Sigmoid colon (tissue), 6 donors: ENCODE measurements at regions not wholly inside any gene's neighbourhood (a gene's known extent, or its start where the extent isn't known, plus 50 kb on each side); places are given as distances from the start of the nearest gene placed in this dataset.

Experiments used
- DNase-seq: peaks from one replicate; pipeline ENCODE4 v3.0.0-alpha.2; 2019
- H3K27ac ChIP-seq, 4 donors: fragments of 200-600 bp; sonication (generic); one replicate each; pipeline ENCODE4 v1.5.1; 2016 to 2019; ENCODE audit warnings: mild to moderate bottlenecking in 1 of 4
- H3K27me3 ChIP-seq, 3 donors: fragments of 200-600 bp; sonication (generic); one replicate each; pipeline ENCODE4 v1.5.1; 2019; ENCODE audit warnings: mild to moderate bottlenecking in 1 of 3
- H3K36me3 ChIP-seq, 4 donors: fragments of 200-600 bp; sonication (generic); one replicate each; pipeline ENCODE4 v1.5.1; 2016 to 2019
- H3K4me1 ChIP-seq, 4 donors: fragments of 200-600 bp; sonication (generic); one replicate each; pipeline ENCODE4 v1.5.1; 2017 to 2019
- H3K4me3 ChIP-seq, 4 donors: fragments of 200-600 bp; sonication (generic); one replicate each; pipeline ENCODE4 v1.5.1; 2017 to 2019; ENCODE audit warnings: mild to moderate bottlenecking in 2 of 4, moderate library complexity in 1 of 4
- H3K9me3 ChIP-seq, 4 donors: fragments of 200-600 bp in 3 of 4; sonication (generic) in 3 of 4; one replicate each; pipeline versions ENCODE4 v1.5.1 to v1.6.1; 2013 to 2019
- CTCF ChIP-seq, 4 experiments: fragments of 450-650 bp in 3 of 4; fragments of 200-600 bp in 1 of 4; IDR thresholded peaks; one replicate each; pipeline ENCODE4 v1.5.1; 2016 to 2019; ENCODE audit warnings: antibody characterized with exemption in 4 of 4, mild to moderate bottlenecking in 3 of 4, moderate library complexity in 2 of 4
- EP300 ChIP-seq, 4 donors: sonication (generic); formaldehyde crosslinking; IDR thresholded peaks; one replicate each; pipeline ENCODE4 v1.6.1; 2017; ENCODE audit warnings: antibody characterized with exemption in 4 of 4
- POLR2A ChIP-seq, 2 donors: fragments of 450-650 bp; IDR thresholded peaks; one replicate each; pipeline ENCODE4 v1.6.1; 2016; ENCODE audit warnings: antibody characterized with exemption in 2 of 2, mild to moderate bottlenecking in 2 of 2, moderate library complexity in 2 of 2
- POLR2AphosphoS5 ChIP-seq, 4 donors: sonication (generic); formaldehyde crosslinking; IDR thresholded peaks; one replicate each; pipeline ENCODE4 v1.6.1; 2017; ENCODE audit warnings: antibody characterized with exemption in 4 of 4
- WGBS, 2 donors: extraction: QIAGEN DNeasy Blood & Tissue Kit; methylation state at CpG; one replicate each; pipeline ENCODE4 v1.1.7; 2013; 5-methylcytosine and 5-hydroxymethylcytosine counted together
- intact Hi-C: fragments of 100-400 bp; cut with DNase I; formaldehyde crosslinking; loops from one replicate; pipeline ENCODE4 v1.15.1; 2023
- donor health status: healthy with polysubstance abuse.
- donor health status: healthy.

GRCh38 chr2:120961396-120961795 is 225.7 kb downstream of the GLI2 start:
- Histone ChIP-seq H3K9me3 (no peaks in the 10 kb centered on the region), H3K27ac (no peak overlapping the region), H3K4me3 (no peak overlapping the region), H3K4me1 (peaks cover 0 to 17% (median 16%) of the 10 kb centered on the region in 4 donors), H3K27me3 (no peaks in the 10 kb centered on the region), H3K36me3 (peaks cover 0 to 4% (median 0%) of the 10 kb centered on the region in 4 donors)
- no peak for DNase-seq
- intact Hi-C loops = no loop called here
- TF ChIP-seq POLR2A (IDR thresholded peaks at IDR 0.05) (no peak), CTCF (IDR thresholded peaks at IDR 0.05) (no peak), EP300 (IDR thresholded peaks at IDR 0.05) (no peak), POLR2AphosphoS5 (IDR thresholded peaks at IDR 0.05) (no peak)
- WGBS, 2 donors = 72 to 73% methylated on average over 11 of the region's 11 CpGs

- peaks cover 0 to 9% (median 8%) of the 10 kb centered on the region in 4 donors for H3K4me1 ChIP-seq
- no peak overlapping the region for H3K4me3 ChIP-seq
- intact Hi-C loops = no loop called here
- H3K9me3 ChIP-seq = no peaks in the 10 kb centered on the region
- H3K27ac ChIP-seq = no peak overlapping the region
- DNase-seq = no peak
- WGBS, 2 donors = 77 to 80% methylated on average over 12 of the region's 12 CpGs
- H3K36me3 ChIP-seq = peaks cover 0 to 11% (median 0%) of the 10 kb centered on the region in 4 donors
- no peaks in the 10 kb centered on the region for H3K27me3 ChIP-seq
- TF ChIP-seq EP300 (IDR thresholded peaks at IDR 0.05) (no peak), POLR2A (IDR thresholded peaks at IDR 0.05) (no peak), POLR2AphosphoS5 (IDR thresholded peaks at IDR 0.05) (no peak)
Observed at GRCh38 chr2:120963997-120964705, 228.5 kb downstream of the GLI2 start.

GRCh38 chr2:120964819-120965218 is 229.2 kb downstream of the GLI2 start:
- Histone ChIP-seq H3K27ac (no peak overlapping the region), H3K9me3 (no peaks in the 10 kb centered on the region), H3K27me3 (no peaks in the 10 kb centered on the region), H3K36me3 (peaks cover 0 to 18% (median 0%) of the 10 kb centered on the region in 4 donors), H3K4me1 (peaks cover 0 to 2% (median 2%) of the 10 kb centered on the region in 4 donors), H3K4me3 (no peak overlapping the region)
- DNase-seq = no peak
- no peak for TF ChIP-seq EP300 (IDR thresholded peaks at IDR 0.05)
- TF ChIP-seq POLR2AphosphoS5 (IDR thresholded peaks at IDR 0.05) = no peak
- no peak for TF ChIP-seq CTCF (IDR thresholded peaks at IDR 0.05)
- no peak for TF ChIP-seq POLR2A (IDR thresholded peaks at IDR 0.05)
- intact Hi-C loops = no loop called here
- WGBS, 2 donors = 49 to 79% methylated on average over 2 of the region's 2 CpGs

GRCh38 chr2:120966510-120967254 is 231.0 kb downstream of the GLI2 start:
- no peaks in the 10 kb centered on the region for H3K27me3 ChIP-seq
- peaks cover 0 to 31% (median 5%) of the 10 kb centered on the region in 4 donors for H3K36me3 ChIP-seq
- DNase-seq = no peak
- no peak for TF ChIP-seq POLR2AphosphoS5 (IDR thresholded peaks at IDR 0.05)
- TF ChIP-seq CTCF (IDR thresholded peaks at IDR 0.05) = no peak
- no peak for TF ChIP-seq POLR2A (IDR thresholded peaks at IDR 0.05)
- TF ChIP-seq EP300 (IDR thresholded peaks at IDR 0.05) = no peak
- no peak overlapping the region for H3K27ac ChIP-seq
- 84 to 91% methylated on average over 12 of the region's 12 CpGs for WGBS, 2 donors
- no peaks in the 10 kb centered on the region for H3K9me3 ChIP-seq
- intact Hi-C loops = no loop called here
- H3K4me3 ChIP-seq = no peak overlapping the region
- no peaks in the 10 kb centered on the region for H3K4me1 ChIP-seq

- TF ChIP-seq EP300 (IDR thresholded peaks at IDR 0.05) = no peak
- no peak for TF ChIP-seq POLR2A (IDR thresholded peaks at IDR 0.05)
- H3K27ac ChIP-seq = no peak overlapping the region
- H3K27me3 ChIP-seq = no peaks in the 10 kb centered on the region
- peaks cover 0 to 49% (median 11%) of the 10 kb centered on the region in 4 donors for H3K36me3 ChIP-seq
- intact Hi-C loops = no loop called here
- no peak overlapping the region for H3K4me3 ChIP-seq
- no peaks in the 10 kb centered on the region for H3K4me1 ChIP-seq
- 91 to 92% methylated on average over 30 of the region's 30 CpGs for whole genome bisulfite sequencing, 2 donors
- no peak for DNase-seq
- H3K9me3 ChIP-seq = no peaks in the 10 kb centered on the region
Observed at GRCh38 chr2:120968307-120969015, 232.8 kb downstream of the GLI2 start.
